AG04450 (cell line): ENCODE measurements at regions not wholly inside any gene's neighbourhood (a gene's known extent, or its start where the extent isn't known, plus 50 kb on each side); places are given as distances from the start of the nearest gene placed in this dataset.

Experiments used
- CTCF ChIA-PET: fragments of 300-600, 350-600 bp; formaldehyde crosslinking; extraction: SDS; loops from one replicate; lab custom pipeline; 2022; ENCODE audit warnings: antibody characterized with exemption, inconsistent platforms; lab: Charles Lee
- POLR2A ChIA-PET: fragments of 350-600 bp; formaldehyde crosslinking; extraction: SDS; loops from one replicate; lab custom pipeline; 2021; ENCODE audit warnings: antibody characterized with exemption, inconsistent platforms; lab: Yijun Ruan, JAX
- DNase-seq: peaks from one replicate; pipeline ENCODE4 v3.0.0-alpha.2; 2011; ENCODE audit warnings: low read depth, low spot score
- H3K27ac ChIP-seq: one replicate; pipeline ENCODE4 v1.5.1; 2012; ENCODE audit warnings: low read depth, low read length, control low read depth
- H3K27me3 ChIP-seq: one replicate; pipeline ENCODE4 v1.6.0; 2012; ENCODE audit warnings: low read length; ENCODE audit not compliant: control insufficient read depth, insufficient read depth
- H3K4me3 ChIP-seq: 2 replicates; pipeline ENCODE4 v1.5.1; 2011; ENCODE audit warnings: mild to moderate bottlenecking, low read depth, low read length, control low read depth
- H3K9me3 ChIP-seq: 2 replicates; pipeline ENCODE4 v1.5.1; 2012; ENCODE audit warnings: low read length; ENCODE audit not compliant: control insufficient read depth, insufficient read depth
- TF ChIP-seq, protein P1 (sequence below): IDR thresholded peaks from 2 replicates; pipeline ENCODE4 v1.5.1; 2011; ENCODE audit warnings: low read depth, low read length, control low read depth, inconsistent platforms

DNA sequence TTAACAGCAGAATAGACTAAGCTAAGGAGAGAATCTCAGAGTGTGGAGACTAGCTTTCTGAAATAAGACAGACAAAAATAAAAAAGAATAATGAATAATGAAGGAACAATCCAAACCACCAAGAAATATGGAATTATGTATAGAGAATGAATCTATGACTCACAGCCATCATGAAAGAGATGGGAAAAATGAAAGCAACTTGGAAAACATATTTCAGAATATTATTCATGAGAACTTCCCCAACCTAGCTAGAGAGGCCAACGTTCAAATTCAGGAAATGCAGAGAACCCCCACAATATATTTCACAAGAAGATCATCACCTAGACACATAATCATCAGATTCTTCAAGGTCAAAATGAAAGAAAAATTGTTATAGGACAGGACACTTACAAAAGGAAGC, 349.0 kb upstream of the MPDZ start:
- Histone ChIP-seq H3K27ac (no peak overlapping the region), H3K4me3 (no peak overlapping the region), H3K27me3 (no peaks in the 10 kb centered on the region), H3K9me3 (no peaks in the 10 kb centered on the region)
- TF ChIP-seq, protein P1, sequence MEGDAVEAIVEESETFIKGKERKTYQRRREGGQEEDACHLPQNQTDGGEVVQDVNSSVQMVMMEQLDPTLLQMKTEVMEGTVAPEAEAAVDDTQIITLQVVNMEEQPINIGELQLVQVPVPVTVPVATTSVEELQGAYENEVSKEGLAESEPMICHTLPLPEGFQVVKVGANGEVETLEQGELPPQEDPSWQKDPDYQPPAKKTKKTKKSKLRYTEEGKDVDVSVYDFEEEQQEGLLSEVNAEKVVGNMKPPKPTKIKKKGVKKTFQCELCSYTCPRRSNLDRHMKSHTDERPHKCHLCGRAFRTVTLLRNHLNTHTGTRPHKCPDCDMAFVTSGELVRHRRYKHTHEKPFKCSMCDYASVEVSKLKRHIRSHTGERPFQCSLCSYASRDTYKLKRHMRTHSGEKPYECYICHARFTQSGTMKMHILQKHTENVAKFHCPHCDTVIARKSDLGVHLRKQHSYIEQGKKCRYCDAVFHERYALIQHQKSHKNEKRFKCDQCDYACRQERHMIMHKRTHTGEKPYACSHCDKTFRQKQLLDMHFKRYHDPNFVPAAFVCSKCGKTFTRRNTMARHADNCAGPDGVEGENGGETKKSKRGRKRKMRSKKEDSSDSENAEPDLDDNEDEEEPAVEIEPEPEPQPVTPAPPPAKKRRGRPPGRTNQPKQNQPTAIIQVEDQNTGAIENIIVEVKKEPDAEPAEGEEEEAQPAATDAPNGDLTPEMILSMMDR, result no peak
- ChIA-PET CTCF (no interaction called here), POLR2A (no interaction called here)
- no peak for DNase-seq

DNA sequence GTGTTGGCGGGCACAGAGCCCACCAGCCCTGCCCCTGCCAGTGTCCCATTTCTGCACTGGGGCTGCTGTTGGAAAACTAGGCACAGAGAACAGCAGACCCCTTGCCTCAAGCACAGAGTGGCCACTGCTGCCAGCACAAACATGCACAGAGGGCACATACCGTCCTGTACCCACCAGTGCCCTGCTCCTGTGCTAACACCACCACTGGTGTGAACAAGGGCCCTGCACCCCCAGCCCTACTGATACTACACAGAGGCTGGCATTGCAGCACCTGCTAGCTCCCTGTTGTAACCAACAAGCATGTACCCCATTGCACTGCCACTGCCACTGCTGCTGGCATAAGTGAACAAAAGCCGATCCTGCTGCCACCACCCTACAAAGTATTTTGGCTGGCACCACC, 348.0 kb upstream of the MPDZ start:
- H3K27ac ChIP-seq, result no peak overlapping the region
- no peak for DNase-seq
- CTCF ChIA-PET, result no interaction called here
- H3K9me3 ChIP-seq, result no peaks in the 10 kb centered on the region
- no peak overlapping the region for H3K4me3 ChIP-seq
- TF ChIP-seq, protein P1, result no peak
- POLR2A ChIA-PET, result no interaction called here
- H3K27me3 ChIP-seq, result no peaks in the 10 kb centered on the region

GRCh38 chr9:13627071-13627470, 347.6 kb upstream of the MPDZ start:
- POLR2A ChIA-PET, result no interaction called here

GRCh38 chr9:13626601-13627000, 347.1 kb upstream of the MPDZ start:
- CTCF ChIA-PET, result no interaction called here
- no peaks in the 10 kb centered on the region for H3K9me3 ChIP-seq
- POLR2A ChIA-PET, result no interaction called here
- H3K27me3 ChIP-seq, result no peaks in the 10 kb centered on the region
- no peak overlapping the region for H3K27ac ChIP-seq
- H3K4me3 ChIP-seq, result no peak overlapping the region
- TF ChIP-seq, protein P1, result no peak
- DNase-seq, result no peak

More at GRCh38 chr9:13627071-13627470, 347.6 kb upstream of the MPDZ start:
- Histone ChIP-seq H3K4me3 (no peak overlapping the region), H3K27ac (no peak overlapping the region), H3K9me3 (no peaks in the 10 kb centered on the region), H3K27me3 (no peaks in the 10 kb centered on the region)
- CTCF ChIA-PET, result no interaction called here
- DNase-seq, result no peak
- TF ChIP-seq, protein P1, result no peak

GRCh38 chr9:13621872-13622564, 342.5 kb upstream of the MPDZ start:
- TF ChIP-seq, protein P1, result no peak
- CTCF ChIA-PET, result no interaction called here
- POLR2A ChIA-PET, result no interaction called here
- H3K4me3 ChIP-seq, result no peak overlapping the region
- no peak for DNase-seq
- no peaks in the 10 kb centered on the region for H3K27me3 ChIP-seq
- no peak overlapping the region for H3K27ac ChIP-seq
- no peaks in the 10 kb centered on the region for H3K9me3 ChIP-seq
